ENCODE measurements at regions not wholly inside any gene's neighbourhood (a gene's known extent, or its start where the extent isn't known, plus 50 kb on each side); places are given as distances from the start of the nearest gene placed in this dataset.
"Not testable (repeated sequence)": the region's sequence is repeated elsewhere in the genome, so short reads cannot be mapped to it uniquely, and the experiment has no call there.

GRCh38 chr7:3159039-3159438 lies 115.4 kb upstream of the CARD11 start:
- no peak overlapping the region for H3K4me3 ChIP-seq (ENCODE audit: low read length)
- H3K27ac ChIP-seq (ENCODE audit: low read depth, low read length) = no peak overlapping the region
- no peaks in the 10 kb centered on the region for H3K27me3 ChIP-seq (ENCODE audit: insufficient read depth, low read length, poor library complexity)
- no peak overlapping the region for H3K23ac ChIP-seq (ENCODE audit: low read length)
- H4K8ac ChIP-seq (ENCODE audit: low read depth, low read length) = no peak overlapping the region
- no CpG with 5 or more reads among the region's 4 CpGs for WGBS (ENCODE audit: extremely low coverage, insufficient coverage, low lambda C conversion rate)
- no peak overlapping the region for H3K9ac ChIP-seq (ENCODE audit: low read length)
- no peak overlapping the region for H2AK5ac ChIP-seq (ENCODE audit: low read length)
- no peaks in the 10 kb centered on the region for H3K79me1 ChIP-seq (ENCODE audit: low read length)
- H3K18ac ChIP-seq (ENCODE audit: low read length) = no peak overlapping the region
- H2BK15ac ChIP-seq (replicated peaks; ENCODE audit: low read depth) = no peak overlapping the region
- H2BK120ac ChIP-seq (ENCODE audit: low read depth, low read length) = no peak overlapping the region
- no peaks in the 10 kb centered on the region for H3K36me3 ChIP-seq (ENCODE audit: control insufficient read depth, insufficient read depth, low read length)
- no peaks in the 10 kb centered on the region for H3K4me1 ChIP-seq (ENCODE audit: control insufficient read depth, low read depth, low read length)
- no peak for DNase-seq
- no peak overlapping the region for H2BK5ac ChIP-seq (ENCODE audit: low read length)
- H3K4ac ChIP-seq (ENCODE audit: low read depth, low read length) = no peak overlapping the region
- no peaks in the 10 kb centered on the region for H3K79me2 ChIP-seq (ENCODE audit: control insufficient read depth, insufficient read depth, low read length)
- H4K5ac ChIP-seq (ENCODE audit: low read length) = no peak overlapping the region
- H3K4me2 ChIP-seq (ENCODE audit: low read length) = no peak overlapping the region
- H3K56ac ChIP-seq (ENCODE audit: low read length) = no peak overlapping the region

- no peak overlapping the region for H3K4ac ChIP-seq (ENCODE audit: low read depth, low read length)
- H3K4me2 ChIP-seq (ENCODE audit: low read length) = no peak overlapping the region
- no peak overlapping the region for H4K8ac ChIP-seq (ENCODE audit: low read depth, low read length)
- DNase-seq = no peak
- no peak overlapping the region for H2AK5ac ChIP-seq (ENCODE audit: low read length)
- H3K36me3 ChIP-seq (ENCODE audit: control insufficient read depth, insufficient read depth, low read length) = no peaks in the 10 kb centered on the region
- no peak overlapping the region for H3K9ac ChIP-seq (ENCODE audit: low read length)
- H3K79me1 ChIP-seq (ENCODE audit: low read length) = no peaks in the 10 kb centered on the region
- H3K4me1 ChIP-seq (ENCODE audit: control insufficient read depth, low read depth, low read length) = no peaks in the 10 kb centered on the region
- no peak overlapping the region for H4K5ac ChIP-seq (ENCODE audit: low read length)
- no peak overlapping the region for H3K23ac ChIP-seq (ENCODE audit: low read length)
- H3K27me3 ChIP-seq (ENCODE audit: insufficient read depth, low read length, poor library complexity) = no peaks in the 10 kb centered on the region
- no CpG with 5 or more reads among the region's 3 CpGs for WGBS (ENCODE audit: extremely low coverage, insufficient coverage, low lambda C conversion rate)
- no peak overlapping the region for H2BK120ac ChIP-seq (ENCODE audit: low read depth, low read length)
- H2BK15ac ChIP-seq (replicated peaks; ENCODE audit: low read depth) = no peak overlapping the region
- H2BK5ac ChIP-seq (ENCODE audit: low read length) = no peak overlapping the region
- H3K27ac ChIP-seq (ENCODE audit: low read depth, low read length) = no peak overlapping the region
- H3K56ac ChIP-seq (ENCODE audit: low read length) = no peak overlapping the region
- H3K4me3 ChIP-seq (ENCODE audit: low read length) = no peak overlapping the region
- no peak overlapping the region for H3K18ac ChIP-seq (ENCODE audit: low read length)
- no peaks in the 10 kb centered on the region for H3K79me2 ChIP-seq (ENCODE audit: control insufficient read depth, insufficient read depth, low read length)
Measured at GRCh38 chr7:3159445-3159844, 115.8 kb upstream of the CARD11 start.

- not testable (repeated sequence) for H3K18ac ChIP-seq (ENCODE audit: low read length); H3K36me3 ChIP-seq (ENCODE audit: control insufficient read depth, insufficient read depth, low read length); H4K8ac ChIP-seq (ENCODE audit: low read depth, low read length); H3K79me2 ChIP-seq (ENCODE audit: control insufficient read depth, insufficient read depth, low read length); H3K4me1 ChIP-seq (ENCODE audit: control insufficient read depth, low read depth, low read length); H2BK15ac ChIP-seq (replicated peaks; ENCODE audit: low read depth); H3K9ac ChIP-seq (ENCODE audit: low read length); H2BK120ac ChIP-seq (ENCODE audit: low read depth, low read length); H3K27me3 ChIP-seq (ENCODE audit: insufficient read depth, low read length, poor library complexity); DNase-seq; H3K23ac ChIP-seq (ENCODE audit: low read length); H3K4me3 ChIP-seq (ENCODE audit: low read length); H2AK5ac ChIP-seq (ENCODE audit: low read length); H2BK5ac ChIP-seq (ENCODE audit: low read length); H3K56ac ChIP-seq (ENCODE audit: low read length); H3K79me1 ChIP-seq (ENCODE audit: low read length); H3K27ac ChIP-seq (ENCODE audit: low read depth, low read length); H4K5ac ChIP-seq (ENCODE audit: low read length); H3K4me2 ChIP-seq (ENCODE audit: low read length); H3K4ac ChIP-seq (ENCODE audit: low read depth, low read length)
- no CpG with 5 or more reads among the region's 5 CpGs for WGBS (ENCODE audit: extremely low coverage, insufficient coverage, low lambda C conversion rate)
Measured at GRCh38 chr7:3159926-3160325, 116.3 kb upstream of the CARD11 start.

GRCh38 chr7:3162289-3162688 lies 118.6 kb upstream of the CARD11 start:
- no CpG with 5 or more reads among the region's 2 CpGs for WGBS (ENCODE audit: extremely low coverage, insufficient coverage, low lambda C conversion rate)
- H3K23ac ChIP-seq (ENCODE audit: low read length) = no peak overlapping the region
- no peak overlapping the region for H2BK15ac ChIP-seq (replicated peaks; ENCODE audit: low read depth)
- no peaks in the 10 kb centered on the region for H3K79me2 ChIP-seq (ENCODE audit: control insufficient read depth, insufficient read depth, low read length)
- no peak overlapping the region for H3K4me2 ChIP-seq (ENCODE audit: low read length)
- no peak overlapping the region for H2BK120ac ChIP-seq (ENCODE audit: low read depth, low read length)
- no peak overlapping the region for H3K4ac ChIP-seq (ENCODE audit: low read depth, low read length)
- no peak overlapping the region for H3K56ac ChIP-seq (ENCODE audit: low read length)
- no peak overlapping the region for H2AK5ac ChIP-seq (ENCODE audit: low read length)
- H2BK5ac ChIP-seq (ENCODE audit: low read length) = no peak overlapping the region
- H3K4me1 ChIP-seq (ENCODE audit: control insufficient read depth, low read depth, low read length) = no peaks in the 10 kb centered on the region
- peak; percentile 54 for DNase-seq
- H4K8ac ChIP-seq (ENCODE audit: low read depth, low read length) = no peak overlapping the region
- no peak overlapping the region for H3K18ac ChIP-seq (ENCODE audit: low read length)
- no peak overlapping the region for H3K4me3 ChIP-seq (ENCODE audit: low read length)
- H3K79me1 ChIP-seq (ENCODE audit: low read length) = no peaks in the 10 kb centered on the region
- no peaks in the 10 kb centered on the region for H3K36me3 ChIP-seq (ENCODE audit: control insufficient read depth, insufficient read depth, low read length)
- H4K5ac ChIP-seq (ENCODE audit: low read length) = no peak overlapping the region
- H3K9ac ChIP-seq (ENCODE audit: low read length) = no peak overlapping the region
- H3K27ac ChIP-seq (ENCODE audit: low read depth, low read length) = no peak overlapping the region
- no peaks in the 10 kb centered on the region for H3K27me3 ChIP-seq (ENCODE audit: insufficient read depth, low read length, poor library complexity)

GRCh38 chr7:3162798-3163197 lies 119.1 kb upstream of the CARD11 start:
- not testable (repeated sequence) for H3K56ac ChIP-seq (ENCODE audit: low read length); H4K5ac ChIP-seq (ENCODE audit: low read length); H3K4ac ChIP-seq (ENCODE audit: low read depth, low read length); H3K4me2 ChIP-seq (ENCODE audit: low read length); H3K4me3 ChIP-seq (ENCODE audit: low read length); H3K23ac ChIP-seq (ENCODE audit: low read length); DNase-seq; H3K4me1 ChIP-seq (ENCODE audit: control insufficient read depth, low read depth, low read length); H3K79me2 ChIP-seq (ENCODE audit: control insufficient read depth, insufficient read depth, low read length); H3K36me3 ChIP-seq (ENCODE audit: control insufficient read depth, insufficient read depth, low read length); H3K27me3 ChIP-seq (ENCODE audit: insufficient read depth, low read length, poor library complexity); H2BK15ac ChIP-seq (replicated peaks; ENCODE audit: low read depth); H3K9ac ChIP-seq (ENCODE audit: low read length); H2BK120ac ChIP-seq (ENCODE audit: low read depth, low read length); H2AK5ac ChIP-seq (ENCODE audit: low read length); H2BK5ac ChIP-seq (ENCODE audit: low read length); H3K79me1 ChIP-seq (ENCODE audit: low read length); H3K27ac ChIP-seq (ENCODE audit: low read depth, low read length); H3K18ac ChIP-seq (ENCODE audit: low read length); H4K8ac ChIP-seq (ENCODE audit: low read depth, low read length)
- no CpG with 5 or more reads among the region's 4 CpGs for WGBS (ENCODE audit: extremely low coverage, insufficient coverage, low lambda C conversion rate)

GRCh38 chr7:3164380-3164792 lies 120.7 kb upstream of the CARD11 start:
- H4K5ac ChIP-seq (ENCODE audit: low read length) = no peak overlapping the region
- no peak overlapping the region for H2BK15ac ChIP-seq (replicated peaks; ENCODE audit: low read depth)
- no peaks in the 10 kb centered on the region for H3K27me3 ChIP-seq (ENCODE audit: insufficient read depth, low read length, poor library complexity)
- H3K36me3 ChIP-seq (ENCODE audit: control insufficient read depth, insufficient read depth, low read length) = no peaks in the 10 kb centered on the region
- H4K8ac ChIP-seq (ENCODE audit: low read depth, low read length) = no peak overlapping the region
- H2AK5ac ChIP-seq (ENCODE audit: low read length) = no peak overlapping the region
- H3K79me2 ChIP-seq (ENCODE audit: control insufficient read depth, insufficient read depth, low read length) = no peaks in the 10 kb centered on the region
- H3K4me2 ChIP-seq (ENCODE audit: low read length) = no peak overlapping the region
- H3K4ac ChIP-seq (ENCODE audit: low read depth, low read length) = no peak overlapping the region
- H3K79me1 ChIP-seq (ENCODE audit: low read length) = no peaks in the 10 kb centered on the region
- H3K4me3 ChIP-seq (ENCODE audit: low read length) = no peak overlapping the region
- H3K56ac ChIP-seq (ENCODE audit: low read length) = no peak overlapping the region
- H3K4me1 ChIP-seq (ENCODE audit: control insufficient read depth, low read depth, low read length) = no peaks in the 10 kb centered on the region
- no peak overlapping the region for H3K9ac ChIP-seq (ENCODE audit: low read length)
- H2BK120ac ChIP-seq (ENCODE audit: low read depth, low read length) = no peak overlapping the region
- no peak overlapping the region for H2BK5ac ChIP-seq (ENCODE audit: low read length)
- H3K18ac ChIP-seq (ENCODE audit: low read length) = no peak overlapping the region
- peak; percentile 36 for DNase-seq
- no peak overlapping the region for H3K23ac ChIP-seq (ENCODE audit: low read length)
- no CpG with 5 or more reads among the region's 10 CpGs for WGBS (ENCODE audit: extremely low coverage, insufficient coverage, low lambda C conversion rate)
- H3K27ac ChIP-seq (ENCODE audit: low read depth, low read length) = no peak overlapping the region
